K562 (cell line): ENCODE measurements at regions not wholly inside any gene's neighbourhood (a gene's known extent, or its start where the extent isn't known, plus 50 kb on each side); places are given as distances from the start of the nearest gene placed in this dataset.

Source experiments
- ATAC-seq: fragments of 200-7000 bp; cut with Tn5 transposase; 3 replicates; pipeline ENCODE4 v1.9.1; 2020; ENCODE audit warnings: moderate library complexity
- BruUV-seq: library from RNA; stranded (reverse); fragments of 400-500 nt; replicated peaks from 2 replicates; lab custom pipeline; 2021; lab: Mats Ljungman, UMichigan
- CTCF ChIA-PET: fragments of 300-600 bp; formaldehyde crosslinking; extraction: SDS; loops from one replicate; lab custom pipeline; 2021; ENCODE audit warnings: low intra/inter-chr PET ratio; lab: Yijun Ruan, JAX
- POLR2A ChIA-PET: fragments of 300-600, 350-650 bp; sonication (Branson Sonifier 250); formaldehyde crosslinking; extraction: SDS; loops from one replicate; lab custom pipeline; 2021; ENCODE audit warnings: antibody characterized with exemption, inconsistent platforms; lab: Yijun Ruan, JAX
- DNase-seq, 4 experiments: peaks; one replicate each; pipeline versions ENCODE4 v3.0.0 to v3.0.0-alpha.2; 2011 to 2018; ENCODE audit warnings: low spot score in 3 of 4, mixed read lengths in 3 of 4; ENCODE audit errors: extremely low read depth in 1 of 4
- FAIRE-seq: peaks from 2 replicates; lab custom pipeline; 2011; peaks lifted over from hg19 to GRCh38; lab: Jason Lieb, UNC
- H2AFZ ChIP-seq: 2 replicates; pipeline ENCODE4 v1.6.0; 2011; ENCODE audit warnings: low read depth, low read length, control low read depth, inconsistent platforms
- H3K27ac ChIP-seq: fragments of 200-600 bp; 3 replicates; pipeline ENCODE4 v1.8.0; 2011; ENCODE audit warnings: low read depth, mild to moderate bottlenecking, control low read depth, inconsistent platforms, low read length, moderate library complexity, mixed read lengths; ENCODE audit errors: extremely low read depth
- H3K27me3 ChIP-seq, 2 experiments: fragments of 300-600 bp in 1 of 2; 2 replicates in 1 of 2; 3 replicates in 1 of 2; pipeline versions ENCODE4 v1.6.0 to v1.8.0; 2011; ENCODE audit warnings: inconsistent platforms in 2 of 2, low read length in 2 of 2, mild to moderate bottlenecking in 1 of 2, mixed read lengths in 1 of 2, moderate library complexity in 1 of 2; ENCODE audit not compliant: control insufficient read depth in 2 of 2, insufficient read depth in 2 of 2
- H3K36me3 ChIP-seq: fragments of 300-600 bp; 3 replicates; pipeline ENCODE4 v1.8.0; 2011; ENCODE audit warnings: mild to moderate bottlenecking, low read length, inconsistent platforms; ENCODE audit not compliant: control insufficient read depth, insufficient read depth
- H3K4me1 ChIP-seq, 2 experiments: fragments of 200-600 bp in 1 of 2; replicated peaks in 1 of 2; 2 replicates in 1 of 2; 3 replicates in 1 of 2; pipeline versions ENCODE4 v1.5.1 to v1.8.0; 2011; ENCODE audit warnings: inconsistent platforms in 2 of 2, low read length in 2 of 2, mild to moderate bottlenecking in 1 of 2, mixed read lengths in 1 of 2, moderate library complexity in 1 of 2; ENCODE audit not compliant: control insufficient read depth in 2 of 2, insufficient read depth in 2 of 2
- H3K4me2 ChIP-seq: 2 replicates; pipeline ENCODE4 v1.6.1; 2011; ENCODE audit warnings: low read length, control low read depth, inconsistent platforms, mixed read lengths; ENCODE audit not compliant: insufficient read depth
- H3K4me3 ChIP-seq: fragments of 200-600 bp; sonication (generic), shearing (Covaris generic); 2 replicates; pipeline ENCODE4 v1.5.1; 2016; ENCODE audit warnings: control low read depth, inconsistent platforms
- H3K79me2 ChIP-seq: fragments of 200-600 bp; 3 replicates; pipeline ENCODE4 v1.8.0; 2011; ENCODE audit warnings: low read length, inconsistent platforms; ENCODE audit not compliant: control insufficient read depth, insufficient read depth
- H3K9ac ChIP-seq, 2 experiments: 2 replicates each; pipeline versions ENCODE4 v1.6.0 to v1.6.1; 2011; ENCODE audit warnings: low read depth in 2 of 2, low read length in 2 of 2, control low read depth in 1 of 2, inconsistent platforms in 1 of 2, mild to moderate bottlenecking in 1 of 2, mixed read lengths in 1 of 2; ENCODE audit not compliant: insufficient read depth in 1 of 2
- H3K9me1 ChIP-seq: one replicate; pipeline ENCODE4 v1.6.0; 2011; ENCODE audit warnings: inconsistent platforms, mild to moderate bottlenecking, low read length, moderate library complexity; ENCODE audit not compliant: control insufficient read depth, insufficient read depth
- H3K9me3 ChIP-seq: replicated peaks from 2 replicates; pipeline ENCODE4 v1.5.1; 2011; ENCODE audit warnings: low read depth, low read length, inconsistent platforms; ENCODE audit not compliant: control insufficient read depth, insufficient read depth
- H4K20me1 ChIP-seq: replicated peaks from 2 replicates; pipeline ENCODE4 v1.6.1; 2011; ENCODE audit warnings: low read length, inconsistent platforms, mixed read lengths; ENCODE audit not compliant: control insufficient read depth, insufficient read depth
- ARID2 ChIP-seq: fragments of 450-650 bp; IDR thresholded peaks from 2 replicates; pipeline ENCODE4 v1.6.1; 2017; ENCODE audit warnings: antibody characterized with exemption, mild to moderate bottlenecking
- ESRRA ChIP-seq: fragments of 450-650 bp; IDR thresholded peaks from 2 replicates; pipeline ENCODE4 v1.6.1; 2014; ENCODE audit warnings: low read depth, mild to moderate bottlenecking, moderate library complexity, borderline replicate concordance
- HNRNPH1 ChIP-seq: fragments of 200-400 bp; formaldehyde crosslinking; optimal IDR thresholded peaks from 2 replicates; pipeline ENCODE3; 2017; ENCODE audit warnings: low read depth, mild to moderate bottlenecking, low read length, moderate library complexity
- MTA3 ChIP-seq: fragments of 450-650 bp; formaldehyde crosslinking; IDR thresholded peaks from 2 replicates; pipeline ENCODE4 v1.6.1; 2017; ENCODE audit warnings: mild to moderate bottlenecking, borderline replicate concordance
- SAFB ChIP-seq: fragments of 200-400 bp; formaldehyde crosslinking; IDR thresholded peaks from 2 replicates; pipeline ENCODE4 v1.6.1; 2017; ENCODE audit warnings: low read depth, low read length, borderline replicate concordance
- SMC3 ChIP-seq: conservative IDR thresholded peaks from 2 replicates; pipeline ENCODE4 v1.6.1; 2011; ENCODE audit warnings: low read depth, low read length, improper control_type of control experiment; ENCODE audit not compliant: insufficient read depth
- ZNF778 ChIP-seq: fragments of 450-650 bp; formaldehyde crosslinking; IDR thresholded peaks from 2 replicates; pipeline ENCODE4 v1.4.0; 2020; ENCODE audit warnings: mild to moderate bottlenecking, moderate library complexity
- WGBS: fragments of 100-300 bp; shearing (Covaris generic); methylation state at CpG from one replicate; pipeline ENCODE4 v1.1.6; 2016; ENCODE audit warnings: low coverage, mixed read lengths; ENCODE audit not compliant: insufficient coverage; ENCODE audit errors: missing lambda C conversion rate; 5-methylcytosine and 5-hydroxymethylcytosine counted together
- in situ Hi-C: fragments of 300-500 bp; cut with MboI; formaldehyde crosslinking; loops from 4 replicates; pipeline ENCODE4 v1.15.0; 2018; ENCODE audit warnings: inconsistent platforms, mixed read lengths
- intact Hi-C: fragments of 100-400 bp; cut with micrococcal nuclease; formaldehyde crosslinking; loops from 2 replicates; pipeline ENCODE4 v1.14.2; 2022
- TF ChIP-seq, protein P1 (sequence below): sonication (generic); formaldehyde crosslinking; IDR thresholded peaks from 2 replicates; pipeline ENCODE4 v1.8.1; 2023; ENCODE audit warnings: mild to moderate bottlenecking, missing genetic modification reagents
- TF ChIP-seq, protein P2 (sequence below): fragments of 450-650 bp; IDR thresholded peaks from 2 replicates; pipeline ENCODE4 v1.6.1; 2017; ENCODE audit warnings: antibody characterized with exemption

DNA sequence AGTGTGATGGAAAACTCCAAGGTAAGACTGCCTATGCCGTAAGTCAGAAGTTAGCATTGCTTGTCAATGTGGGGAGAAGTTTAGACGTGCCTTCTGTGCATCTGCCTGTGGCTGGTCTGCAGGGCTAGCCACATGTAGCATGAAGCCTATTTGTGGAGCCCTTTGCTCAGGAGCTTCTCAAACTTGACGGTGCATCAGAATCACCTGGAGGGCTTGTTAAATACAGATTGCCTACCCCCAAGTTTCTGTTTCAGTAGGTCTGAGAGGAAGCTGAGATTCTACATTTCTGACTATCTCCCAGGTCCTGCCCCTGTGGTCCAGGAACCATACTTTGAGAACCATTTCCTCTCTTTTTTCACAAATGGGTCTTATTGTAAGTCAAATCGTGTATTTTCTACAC, 292.1 kb upstream of the TPM1 start:
- WGBS: 0% methylated on average over 4 of the region's 4 CpGs

DNA sequence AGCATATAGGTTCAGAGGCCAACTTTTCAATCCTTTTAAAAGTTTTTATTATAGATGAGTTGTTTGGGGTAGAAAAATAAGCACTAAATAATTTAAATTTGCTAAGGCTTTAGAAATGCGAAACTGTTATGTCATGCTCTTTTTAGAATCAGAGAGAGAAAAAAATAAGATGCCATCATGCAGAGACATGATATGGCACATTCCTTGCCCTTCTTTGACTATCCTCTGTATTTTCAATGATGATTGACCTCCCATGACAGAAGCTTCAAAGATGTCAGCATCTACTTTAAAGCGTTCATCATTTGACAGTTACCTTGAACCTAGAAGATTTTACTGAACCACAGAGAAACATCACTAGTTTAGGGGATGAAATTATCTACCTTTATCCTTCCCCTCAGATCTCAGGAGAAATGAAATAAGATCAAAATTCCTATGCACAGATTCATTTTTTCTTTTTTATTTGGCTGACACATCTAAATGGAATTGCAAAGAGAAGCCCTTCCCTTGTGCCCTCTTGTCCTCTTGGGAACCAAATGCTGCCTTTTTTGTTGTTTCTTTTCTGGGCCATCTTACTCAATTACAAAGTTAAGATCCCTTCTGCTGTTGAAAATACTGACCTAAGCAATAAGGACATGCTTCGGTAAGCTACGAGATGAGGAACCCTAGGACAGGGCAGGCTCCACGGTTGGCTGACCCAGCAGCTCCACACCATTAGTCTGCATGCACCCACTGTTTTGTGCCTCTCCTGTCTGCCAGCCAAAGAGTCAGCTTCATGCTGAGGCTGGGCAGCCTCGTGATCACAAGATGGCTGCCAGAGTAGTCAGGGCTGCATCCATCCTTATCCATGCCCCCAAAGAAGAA, 289.7 kb upstream of the TPM1 start:
- Histone ChIP-seq H4K20me1 (no peaks in the 10 kb centered on the region), H3K9ac (no peak overlapping the region), H3K4me3 (no peak overlapping the region), H3K4me2 (no peak overlapping the region), H3K9me3 (no peaks in the 10 kb centered on the region), H3K79me2 (no peaks in the 10 kb centered on the region), H3K27ac (no peak overlapping the region), H3K9me1 (no peaks in the 10 kb centered on the region), H3K36me3 (no peaks in the 10 kb centered on the region), H3K27me3 (peaks cover 11 to 30% of the 10 kb centered on the region in 2 experiments), H2AFZ (no peak overlapping the region), H3K4me1 (no peaks in the 10 kb centered on the region)
- intact Hi-C loops (no loop called here), in situ Hi-C loops (no loop called here)
- POLR2A ChIA-PET: interaction anchor here (0.6 kb wide), 1 partner anchor 46 kb away, joined by 3 read pairs; no protein-coding TSS in a partner anchor
- DNase-seq (no peak), FAIRE-seq (no peak), ATAC-seq (no peak)
- BruUV-seq: no TSS peak
- CTCF ChIA-PET: no interaction called here
- WGBS: 1% methylated on average over 6 of the region's 6 CpGs
- TF ChIP-seq SAFB: no peak
- TF ChIP-seq SMC3: no peak
- TF ChIP-seq HNRNPH1: no peak
- TF ChIP-seq, protein P1, sequence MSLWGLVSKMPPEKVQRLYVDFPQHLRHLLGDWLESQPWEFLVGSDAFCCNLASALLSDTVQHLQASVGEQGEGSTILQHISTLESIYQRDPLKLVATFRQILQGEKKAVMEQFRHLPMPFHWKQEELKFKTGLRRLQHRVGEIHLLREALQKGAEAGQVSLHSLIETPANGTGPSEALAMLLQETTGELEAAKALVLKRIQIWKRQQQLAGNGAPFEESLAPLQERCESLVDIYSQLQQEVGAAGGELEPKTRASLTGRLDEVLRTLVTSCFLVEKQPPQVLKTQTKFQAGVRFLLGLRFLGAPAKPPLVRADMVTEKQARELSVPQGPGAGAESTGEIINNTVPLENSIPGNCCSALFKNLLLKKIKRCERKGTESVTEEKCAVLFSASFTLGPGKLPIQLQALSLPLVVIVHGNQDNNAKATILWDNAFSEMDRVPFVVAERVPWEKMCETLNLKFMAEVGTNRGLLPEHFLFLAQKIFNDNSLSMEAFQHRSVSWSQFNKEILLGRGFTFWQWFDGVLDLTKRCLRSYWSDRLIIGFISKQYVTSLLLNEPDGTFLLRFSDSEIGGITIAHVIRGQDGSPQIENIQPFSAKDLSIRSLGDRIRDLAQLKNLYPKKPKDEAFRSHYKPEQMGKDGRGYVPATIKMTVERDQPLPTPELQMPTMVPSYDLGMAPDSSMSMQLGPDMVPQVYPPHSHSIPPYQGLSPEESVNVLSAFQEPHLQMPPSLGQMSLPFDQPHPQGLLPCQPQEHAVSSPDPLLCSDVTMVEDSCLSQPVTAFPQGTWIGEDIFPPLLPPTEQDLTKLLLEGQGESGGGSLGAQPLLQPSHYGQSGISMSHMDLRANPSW (CRISPR knock-in tag): no peak
- no peak for TF ChIP-seq ARID2
- no peak for TF ChIP-seq ESRRA
- TF ChIP-seq, protein P2, sequence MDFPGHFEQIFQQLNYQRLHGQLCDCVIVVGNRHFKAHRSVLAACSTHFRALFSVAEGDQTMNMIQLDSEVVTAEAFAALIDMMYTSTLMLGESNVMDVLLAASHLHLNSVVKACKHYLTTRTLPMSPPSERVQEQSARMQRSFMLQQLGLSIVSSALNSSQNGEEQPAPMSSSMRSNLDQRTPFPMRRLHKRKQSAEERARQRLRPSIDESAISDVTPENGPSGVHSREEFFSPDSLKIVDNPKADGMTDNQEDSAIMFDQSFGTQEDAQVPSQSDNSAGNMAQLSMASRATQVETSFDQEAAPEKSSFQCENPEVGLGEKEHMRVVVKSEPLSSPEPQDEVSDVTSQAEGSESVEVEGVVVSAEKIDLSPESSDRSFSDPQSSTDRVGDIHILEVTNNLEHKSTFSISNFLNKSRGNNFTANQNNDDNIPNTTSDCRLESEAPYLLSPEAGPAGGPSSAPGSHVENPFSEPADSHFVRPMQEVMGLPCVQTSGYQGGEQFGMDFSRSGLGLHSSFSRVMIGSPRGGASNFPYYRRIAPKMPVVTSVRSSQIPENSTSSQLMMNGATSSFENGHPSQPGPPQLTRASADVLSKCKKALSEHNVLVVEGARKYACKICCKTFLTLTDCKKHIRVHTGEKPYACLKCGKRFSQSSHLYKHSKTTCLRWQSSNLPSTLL: no peak

More for the DNA sequence above, 292.1 kb upstream of the TPM1 start:
- H3K9me3 ChIP-seq: no peaks in the 10 kb centered on the region
- FAIRE-seq: no peak
- H3K4me3 ChIP-seq: no peak overlapping the region
- H3K4me2 ChIP-seq: no peak overlapping the region
- in situ Hi-C loops (no loop called here), intact Hi-C loops (no loop called here)
- H4K20me1 ChIP-seq: no peaks in the 10 kb centered on the region
- H2AFZ ChIP-seq: no peak overlapping the region
- no peaks in the 10 kb centered on the region for H3K9me1 ChIP-seq
- ATAC-seq: no peak
- no peaks in the 10 kb centered on the region for H3K36me3 ChIP-seq
- TF ChIP-seq ZNF778 (CRISPR knock-in tag): no peak
- TF ChIP-seq MTA3: no peak
- DNase-seq: no peak
- ChIA-PET POLR2A (no interaction called here), CTCF (no interaction called here)
- BruUV-seq: no TSS peak
- peaks cover 10 to 20% of the 10 kb centered on the region in 2 experiments for H3K27me3 ChIP-seq
- no peak overlapping the region for H3K27ac ChIP-seq
- H3K9ac ChIP-seq: no peak overlapping the region
- H3K79me2 ChIP-seq: no peaks in the 10 kb centered on the region
- no peaks in the 10 kb centered on the region for H3K4me1 ChIP-seq
